ENCODE measurements at regions not wholly inside any gene's neighbourhood (a gene's known extent, or its start where the extent isn't known, plus 50 kb on each side); places are given as distances from the start of the nearest gene placed in this dataset.

DNA sequence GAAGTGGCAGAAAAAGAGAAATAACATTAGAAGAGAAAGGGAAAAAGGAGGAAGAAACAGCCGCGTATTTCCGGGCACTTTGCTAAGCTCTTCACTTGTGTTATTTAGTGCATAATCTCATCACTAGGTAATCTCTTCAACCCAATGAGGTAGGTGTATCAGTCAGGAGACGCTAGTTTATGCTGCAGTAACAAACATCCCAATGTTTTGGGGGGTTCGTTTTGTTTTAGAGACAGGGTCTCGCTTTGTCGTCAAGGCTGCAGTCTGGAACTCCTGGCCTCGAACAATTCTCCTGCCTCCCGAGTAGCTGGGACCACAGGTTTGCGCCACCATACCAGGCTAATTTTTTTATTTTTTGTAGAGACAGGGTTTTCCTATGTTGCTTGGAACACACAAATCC lies 61.7 kb downstream of the ZFP36L2 start:
- H3K27me3 ChIP-seq (ENCODE audit: control insufficient read depth in 3 of 3, insufficient read depth in 3 of 3, low read length in 2 of 3) = no peaks in the 10 kb centered on the region
- H3K9me3 ChIP-seq (ENCODE audit: control insufficient read depth in 4 of 4, insufficient read depth in 3 of 4, low read length in 3 of 4) = no peaks in the 10 kb centered on the region
- H3K27ac ChIP-seq (ENCODE audit: low read depth in 1 of 2, low read length in 1 of 2) = no peak overlapping the region
- H3K4me3 ChIP-seq = no peak overlapping the region
- ATAC-seq (ENCODE audit: insufficient read depth, low FRiP score) (no peak), DNase-seq (no peak)
- peaks cover 0 to 22% (median 13%) of the 10 kb centered on the region in 5 donors for H3K4me1 ChIP-seq (ENCODE audit: control insufficient read depth in 5 of 5, insufficient read depth in 5 of 5, low read length in 5 of 5)
- TF ChIP-seq, protein P1, sequence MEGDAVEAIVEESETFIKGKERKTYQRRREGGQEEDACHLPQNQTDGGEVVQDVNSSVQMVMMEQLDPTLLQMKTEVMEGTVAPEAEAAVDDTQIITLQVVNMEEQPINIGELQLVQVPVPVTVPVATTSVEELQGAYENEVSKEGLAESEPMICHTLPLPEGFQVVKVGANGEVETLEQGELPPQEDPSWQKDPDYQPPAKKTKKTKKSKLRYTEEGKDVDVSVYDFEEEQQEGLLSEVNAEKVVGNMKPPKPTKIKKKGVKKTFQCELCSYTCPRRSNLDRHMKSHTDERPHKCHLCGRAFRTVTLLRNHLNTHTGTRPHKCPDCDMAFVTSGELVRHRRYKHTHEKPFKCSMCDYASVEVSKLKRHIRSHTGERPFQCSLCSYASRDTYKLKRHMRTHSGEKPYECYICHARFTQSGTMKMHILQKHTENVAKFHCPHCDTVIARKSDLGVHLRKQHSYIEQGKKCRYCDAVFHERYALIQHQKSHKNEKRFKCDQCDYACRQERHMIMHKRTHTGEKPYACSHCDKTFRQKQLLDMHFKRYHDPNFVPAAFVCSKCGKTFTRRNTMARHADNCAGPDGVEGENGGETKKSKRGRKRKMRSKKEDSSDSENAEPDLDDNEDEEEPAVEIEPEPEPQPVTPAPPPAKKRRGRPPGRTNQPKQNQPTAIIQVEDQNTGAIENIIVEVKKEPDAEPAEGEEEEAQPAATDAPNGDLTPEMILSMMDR (IDR thresholded peaks at IDR 0.05; ENCODE audit: control extremely low read depth, extremely low read depth) = no peak
- no peaks in the 10 kb centered on the region for H3K36me3 ChIP-seq (ENCODE audit: control insufficient read depth in 4 of 4, insufficient read depth in 4 of 4, low read length in 4 of 4)
- WGBS, 2 donors = 82 to 91% methylated on average over 10 of the region's 10 CpGs
- no peak overlapping the region for H3K9ac ChIP-seq (ENCODE audit: insufficient read depth in 1 of 2, low read length in 2 of 2)

DNA sequence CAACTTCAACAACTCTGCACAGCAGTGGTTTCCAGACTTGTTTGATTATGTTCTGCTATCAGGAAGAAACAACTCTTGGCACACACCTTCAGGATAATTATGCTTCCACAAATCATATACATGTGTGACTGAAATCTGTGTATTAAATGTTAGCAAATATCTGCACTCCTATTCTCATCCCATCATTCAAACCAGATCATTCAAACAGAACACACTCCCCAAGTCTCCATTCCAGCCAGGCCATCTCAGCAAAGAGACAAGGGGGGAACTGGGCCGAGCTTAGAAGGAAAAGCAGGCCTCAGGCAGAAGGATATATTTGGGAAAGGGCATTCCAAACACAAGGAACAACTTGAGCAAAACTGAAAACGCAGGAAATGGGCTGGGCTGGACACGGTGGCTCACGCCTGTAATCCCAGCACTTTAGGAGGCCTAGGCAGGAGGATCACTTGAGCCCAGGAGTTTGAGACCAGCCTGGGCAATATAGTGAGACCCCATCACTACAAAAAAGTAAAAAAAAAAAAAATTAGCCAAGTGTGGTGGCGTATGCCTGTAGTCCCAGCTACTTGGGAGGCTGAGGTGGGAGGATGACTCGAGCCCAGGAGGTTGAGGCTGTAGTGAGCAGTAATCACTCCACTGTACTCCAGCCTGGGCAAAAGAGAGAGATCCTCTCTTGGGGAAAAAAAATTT lies 62.7 kb downstream of the ZFP36L2 start:
- no peak overlapping the region for H3K27ac ChIP-seq (ENCODE audit: low read depth in 1 of 2, low read length in 1 of 2)
- peak in 2 of 3 donors; percentile 55 to 67 for DNase-seq
- no peak overlapping the region for H3K4me3 ChIP-seq
- TF ChIP-seq, protein P1 (IDR thresholded peaks at IDR 0.05; ENCODE audit: control extremely low read depth, extremely low read depth) = no peak
- no peaks in the 10 kb centered on the region for H3K36me3 ChIP-seq (ENCODE audit: control insufficient read depth in 4 of 4, insufficient read depth in 4 of 4, low read length in 4 of 4)
- no peak for ATAC-seq (ENCODE audit: insufficient read depth, low FRiP score)
- 71 to 73% methylated on average over 6 of the region's 6 CpGs for whole genome bisulfite sequencing, 2 donors
- no peaks in the 10 kb centered on the region for H3K9me3 ChIP-seq (ENCODE audit: control insufficient read depth in 4 of 4, insufficient read depth in 3 of 4, low read length in 3 of 4)
- no peaks in the 10 kb centered on the region for H3K27me3 ChIP-seq (ENCODE audit: control insufficient read depth in 3 of 3, insufficient read depth in 3 of 3, low read length in 2 of 3)
- no peak overlapping the region for H3K9ac ChIP-seq (ENCODE audit: insufficient read depth in 1 of 2, low read length in 2 of 2)
- H3K4me1 ChIP-seq (ENCODE audit: control insufficient read depth in 5 of 5, insufficient read depth in 5 of 5, low read length in 5 of 5) = peaks cover 0 to 23% (median 7%) of the 10 kb centered on the region in 5 donors

DNA sequence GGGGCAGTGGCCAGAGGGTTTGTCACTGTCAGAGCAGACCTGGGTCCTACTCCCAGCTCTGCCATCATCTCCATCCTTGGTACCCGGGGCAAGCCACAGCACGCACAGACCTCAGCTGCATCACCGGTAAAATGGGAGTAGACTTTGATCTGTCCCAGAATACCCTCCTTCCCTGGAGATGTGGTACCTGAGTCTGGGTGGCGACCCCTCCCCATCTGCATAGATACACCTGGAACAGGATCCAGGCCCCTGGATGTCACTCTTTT lies 64.0 kb downstream of the ZFP36L2 start:
- TF ChIP-seq, protein P1 (IDR thresholded peaks at IDR 0.05; ENCODE audit: control extremely low read depth, extremely low read depth) = no peak
- Histone ChIP-seq H3K9me3 (ENCODE audit: control insufficient read depth in 4 of 4, insufficient read depth in 3 of 4, low read length in 3 of 4) (no peaks in the 10 kb centered on the region), H3K4me1 (ENCODE audit: control insufficient read depth in 5 of 5, insufficient read depth in 5 of 5, low read length in 5 of 5) (peaks cover 0 to 20% (median 12%) of the 10 kb centered on the region in 5 donors), H3K9ac (ENCODE audit: insufficient read depth in 1 of 2, low read length in 2 of 2) (no peak overlapping the region), H3K4me3 (no peak overlapping the region), H3K27me3 (ENCODE audit: control insufficient read depth in 3 of 3, insufficient read depth in 3 of 3, low read length in 2 of 3) (no peaks in the 10 kb centered on the region), H3K36me3 (ENCODE audit: control insufficient read depth in 4 of 4, insufficient read depth in 4 of 4, low read length in 4 of 4) (no peaks in the 10 kb centered on the region), H3K27ac (ENCODE audit: low read depth in 1 of 2, low read length in 1 of 2) (no peak overlapping the region)
- WGBS, 2 donors = 96 to 98% methylated on average over 4 of the region's 4 CpGs
- ATAC-seq (ENCODE audit: insufficient read depth, low FRiP score) (no peak), DNase-seq (no peak)
